HL-60 (cell line): ENCODE measurements at regions not wholly inside any gene's neighbourhood (a gene's known extent, or its start where the extent isn't known, plus 50 kb on each side); places are given as distances from the start of the nearest gene placed in this dataset.
"Not testable (repeated sequence)": the region's sequence is repeated elsewhere in the genome, so short reads cannot be mapped to it uniquely, and the experiment has no call there.

Experiments used
- DNase-seq, 2 experiments: peaks; one replicate each; pipeline ENCODE4 v3.0.0-alpha.2; 2010 to 2020; ENCODE audit warnings: low read depth in 1 of 2, low spot score in 1 of 2
- H3K27ac ChIP-seq: fragments of 250-450 bp; sonication (Bioruptor Pico); replicated peaks from 2 replicates; pipeline ENCODE4 v1.5.1; 2020; ENCODE audit warnings: mild to moderate bottlenecking, moderate library complexity
- H3K27me3 ChIP-seq: fragments of 250-450 bp; sonication (Bioruptor Pico); 2 replicates; pipeline ENCODE4 v1.5.1; 2021; ENCODE audit warnings: mild to moderate bottlenecking, moderate library complexity; ENCODE audit not compliant: insufficient read depth, poor library complexity, severe bottlenecking
- H3K4me3 ChIP-seq: replicated peaks from 2 replicates; pipeline ENCODE4 v1.5.1; 2011; ENCODE audit warnings: mild to moderate bottlenecking, control low read depth, low read length; ENCODE audit not compliant: insufficient read depth
- GABPA ChIP-seq: IDR thresholded peaks from 2 replicates; pipeline ENCODE4 v1.6.1; 2012; ENCODE audit warnings: low read depth
- POLR2AphosphoS5 ChIP-seq: IDR thresholded peaks from 2 replicates; pipeline ENCODE4 v1.6.1; 2012; ENCODE audit warnings: low read depth
- REST ChIP-seq: IDR thresholded peaks from 2 replicates; pipeline ENCODE4 v1.6.1; 2012; ENCODE audit warnings: low read depth; ENCODE audit not compliant: insufficient replicate concordance
- SPI1 ChIP-seq: IDR thresholded peaks from 2 replicates; pipeline ENCODE4 v1.6.1; 2012; ENCODE audit warnings: low read depth, mild to moderate bottlenecking, borderline replicate concordance
- TF ChIP-seq, protein P1 (sequence below): IDR thresholded peaks from one replicate; pipeline ENCODE4 v1.5.1; 2011; ENCODE audit warnings: low read length, control low read depth, inconsistent platforms; ENCODE audit not compliant: insufficient read depth

- no peak for DNase-seq
- H3K27ac ChIP-seq, result no peak overlapping the region
- TF ChIP-seq GABPA (no peak), REST (no peak), POLR2AphosphoS5 (no peak), SPI1 (no peak)
- TF ChIP-seq, protein P1, sequence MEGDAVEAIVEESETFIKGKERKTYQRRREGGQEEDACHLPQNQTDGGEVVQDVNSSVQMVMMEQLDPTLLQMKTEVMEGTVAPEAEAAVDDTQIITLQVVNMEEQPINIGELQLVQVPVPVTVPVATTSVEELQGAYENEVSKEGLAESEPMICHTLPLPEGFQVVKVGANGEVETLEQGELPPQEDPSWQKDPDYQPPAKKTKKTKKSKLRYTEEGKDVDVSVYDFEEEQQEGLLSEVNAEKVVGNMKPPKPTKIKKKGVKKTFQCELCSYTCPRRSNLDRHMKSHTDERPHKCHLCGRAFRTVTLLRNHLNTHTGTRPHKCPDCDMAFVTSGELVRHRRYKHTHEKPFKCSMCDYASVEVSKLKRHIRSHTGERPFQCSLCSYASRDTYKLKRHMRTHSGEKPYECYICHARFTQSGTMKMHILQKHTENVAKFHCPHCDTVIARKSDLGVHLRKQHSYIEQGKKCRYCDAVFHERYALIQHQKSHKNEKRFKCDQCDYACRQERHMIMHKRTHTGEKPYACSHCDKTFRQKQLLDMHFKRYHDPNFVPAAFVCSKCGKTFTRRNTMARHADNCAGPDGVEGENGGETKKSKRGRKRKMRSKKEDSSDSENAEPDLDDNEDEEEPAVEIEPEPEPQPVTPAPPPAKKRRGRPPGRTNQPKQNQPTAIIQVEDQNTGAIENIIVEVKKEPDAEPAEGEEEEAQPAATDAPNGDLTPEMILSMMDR, result no peak
- H3K27me3 ChIP-seq, result no peaks in the 10 kb centered on the region
- H3K4me3 ChIP-seq, result no peak overlapping the region
These were observed 222.4 kb upstream of the TNC start for GRCh38 chr9:115340314-115340713.

- H3K27me3 ChIP-seq, result no peaks in the 10 kb centered on the region
- no peak for DNase-seq
- no peak overlapping the region for H3K4me3 ChIP-seq
- TF ChIP-seq, protein P1, result no peak
- TF ChIP-seq REST (no peak), SPI1 (no peak), POLR2AphosphoS5 (no peak), GABPA (no peak)
- no peak overlapping the region for H3K27ac ChIP-seq
These were observed 223.5 kb upstream of the TNC start for GRCh38 chr9:115341426-115341825.

GRCh38 chr9:115347776-115348175, 229.8 kb upstream of the TNC start:
- not testable (repeated sequence) for H3K4me3 ChIP-seq, H3K27ac ChIP-seq, DNase-seq, H3K27me3 ChIP-seq

- DNase-seq, H3K27ac ChIP-seq, H3K4me3 ChIP-seq, H3K27me3 ChIP-seq: not testable (repeated sequence)
These were observed 231.0 kb upstream of the TNC start for GRCh38 chr9:115348936-115349335.

DNA sequence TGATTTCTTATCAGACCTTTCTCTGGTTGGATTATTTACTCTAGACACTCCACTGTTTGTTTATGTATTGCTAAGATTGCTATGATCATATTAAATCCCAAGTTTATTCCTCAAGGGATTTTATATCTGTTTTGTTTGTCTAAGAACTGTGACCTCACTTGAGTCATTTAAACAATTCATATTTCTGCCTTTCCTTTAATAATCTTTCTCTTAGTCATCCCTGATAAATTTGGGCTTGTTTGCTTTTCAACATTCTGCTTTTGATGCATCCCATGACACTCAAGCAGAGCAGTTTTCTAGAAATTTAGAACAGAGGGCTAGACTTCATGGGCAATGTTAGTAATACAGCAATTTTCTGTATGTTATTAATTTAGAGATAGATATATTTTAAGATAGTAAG, 231.6 kb upstream of the TNC start:
- no peak for DNase-seq
- no peaks in the 10 kb centered on the region for H3K27me3 ChIP-seq
- no peak overlapping the region for H3K27ac ChIP-seq
- TF ChIP-seq REST (no peak), GABPA (no peak), POLR2AphosphoS5 (no peak), SPI1 (no peak)
- TF ChIP-seq, protein P1, result no peak
- H3K4me3 ChIP-seq, result no peak overlapping the region
